HG03175 (cell line): ENCODE measurements at regions not wholly inside any gene's neighbourhood (a gene's known extent, or its start where the extent isn't known, plus 50 kb on each side); places are given as distances from the start of the nearest gene placed in this dataset.
A peak's percentile ranks its signal among the peaks of the same experiment; 100 is the strongest.
"Not testable (repeated sequence)": the region's sequence is repeated elsewhere in the genome, so short reads cannot be mapped to it uniquely, and the experiment has no call there.

Source experiments
- ATAC-seq: cut with Tn5 transposase; IDR thresholded peaks from one replicate; pipeline ENCODE4 v1.9.1; 2021; ENCODE audit warnings: mild to moderate bottlenecking, moderate library complexity; ENCODE audit not compliant: unreplicated experiment

- ATAC-seq = peak; percentile 13
Observed at GRCh38 chr4:123599061-123599919, 202.7 kb downstream of the SPRY1 start.

- ATAC-seq = peak; percentile 100
Observed at GRCh38 chr4:123599920-123600810, 203.6 kb downstream of the SPRY1 start.

GRCh38 chr4:123600987-123601904, 204.7 kb downstream of the SPRY1 start:
- no peak for ATAC-seq

GRCh38 chr4:123602007-123602406, 205.4 kb downstream of the SPRY1 start:
- no peak for ATAC-seq

- no peak for ATAC-seq
Observed at GRCh38 chr4:123603165-123603564, 206.6 kb downstream of the SPRY1 start.

- not testable (repeated sequence) for ATAC-seq
Observed at GRCh38 chr4:123605797-123606196, 209.2 kb downstream of the SPRY1 start.

GRCh38 chr4:123606336-123606735, 209.7 kb downstream of the SPRY1 start:
- ATAC-seq = peak; percentile 7

- ATAC-seq = peak; percentile 75
Observed at GRCh38 chr4:123606946-123607542, 210.4 kb downstream of the SPRY1 start.

- ATAC-seq = no peak
Observed at GRCh38 chr4:123609829-123610228, 213.2 kb downstream of the SPRY1 start.

- no peak for ATAC-seq
Observed at GRCh38 chr4:123613586-123614344, 217.2 kb downstream of the SPRY1 start.

GRCh38 chr4:123615901-123616300, 219.3 kb downstream of the SPRY1 start:
- no peak for ATAC-seq

GRCh38 chr4:123616951-123617461, 220.4 kb downstream of the SPRY1 start:
- peak; percentile 80 for ATAC-seq

GRCh38 chr4:123617791-123618190, 221.2 kb downstream of the SPRY1 start:
- ATAC-seq = no peak

- ATAC-seq = no peak
Observed at GRCh38 chr4:123618606-123619005, 222.0 kb downstream of the SPRY1 start.

- no peak for ATAC-seq
Observed at GRCh38 chr4:123619326-123619725, 222.7 kb downstream of the SPRY1 start.

GRCh38 chr4:123619895-123620294, 223.3 kb downstream of the SPRY1 start:
- no peak for ATAC-seq

GRCh38 chr4:123621072-123621705, 224.6 kb downstream of the SPRY1 start:
- ATAC-seq = no peak

GRCh38 chr4:123622572-123622971, 226.0 kb downstream of the SPRY1 start:
- no peak for ATAC-seq

GRCh38 chr4:123623611-123624010, 227.0 kb downstream of the SPRY1 start:
- no peak for ATAC-seq
